HG03575 (cell line): ENCODE measurements at regions not wholly inside any gene's neighbourhood (a gene's known extent, or its start where the extent isn't known, plus 50 kb on each side); places are given as distances from the start of the nearest gene placed in this dataset.

Experiments used
- ATAC-seq: cut with Tn5 transposase; IDR thresholded peaks from one replicate; pipeline ENCODE4 v1.9.1; 2021; ENCODE audit not compliant: unreplicated experiment, insufficient number of reproducible peaks, low FRiP score; ENCODE audit errors: extremely low read depth

- ATAC-seq = no peak
These were observed 341.7 kb upstream of the CADM1 start for GRCh38 chr11:115845872-115846271.

GRCh38 chr11:115843685-115844084 lies 339.5 kb upstream of the CADM1 start:
- ATAC-seq = no peak

- ATAC-seq = no peak
These were observed 338.9 kb upstream of the CADM1 start for GRCh38 chr11:115843111-115843510.

GRCh38 chr11:115820026-115820425 lies 315.8 kb upstream of the CADM1 start:
- no peak for ATAC-seq

- ATAC-seq = no peak
These were observed 314.8 kb upstream of the CADM1 start for GRCh38 chr11:115819014-115819413.

GRCh38 chr11:115817844-115818468 lies 313.7 kb upstream of the CADM1 start:
- ATAC-seq = no peak

- ATAC-seq = no peak
These were observed 304.2 kb upstream of the CADM1 start for GRCh38 chr11:115808351-115808940.

GRCh38 chr11:115806056-115806455 lies 301.8 kb upstream of the CADM1 start:
- no peak for ATAC-seq

GRCh38 chr11:115803073-115803740 lies 299.0 kb upstream of the CADM1 start:
- no peak for ATAC-seq

- no peak for ATAC-seq
These were observed 298.4 kb upstream of the CADM1 start for GRCh38 chr11:115802641-115803040.

GRCh38 chr11:115792903-115793302 lies 288.7 kb upstream of the CADM1 start:
- no peak for ATAC-seq

- no peak for ATAC-seq
These were observed 283.1 kb upstream of the CADM1 start for GRCh38 chr11:115787302-115787701.

- ATAC-seq = no peak
These were observed 280.7 kb upstream of the CADM1 start for GRCh38 chr11:115784796-115785521.

GRCh38 chr11:115780646-115781362 lies 276.6 kb upstream of the CADM1 start:
- ATAC-seq = no peak

GRCh38 chr11:115778928-115779650 lies 274.9 kb upstream of the CADM1 start:
- no peak for ATAC-seq

GRCh38 chr11:115776916-115777315 lies 272.7 kb upstream of the CADM1 start:
- no peak for ATAC-seq

- no peak for ATAC-seq
These were observed 271.6 kb upstream of the CADM1 start for GRCh38 chr11:115775846-115776245.

GRCh38 chr11:115774756-115775155 lies 270.5 kb upstream of the CADM1 start:
- ATAC-seq = no peak

- no peak for ATAC-seq
These were observed 265.7 kb upstream of the CADM1 start for GRCh38 chr11:115769891-115770290.
